Mesothelial cell of epicardium (in vitro differentiated cells): ENCODE measurements at regions not wholly inside any gene's neighbourhood (a gene's known extent, or its start where the extent isn't known, plus 50 kb on each side); places are given as distances from the start of the nearest gene placed in this dataset.

Experiments used
- DNase-seq, 2 experiments: peaks; one replicate each; pipeline ENCODE4 v3.0.0; 2021; ENCODE audit warnings: low spot score in 2 of 2; ENCODE audit not compliant: unreplicated experiment in 2 of 2
- H3K27ac Mint-ChIP-seq: 2 replicates; pipeline ENCODE4 v1.8.0; 2021; ENCODE audit warnings: mixed read lengths
- H3K27me3 Mint-ChIP-seq: 2 replicates; pipeline ENCODE4 v1.8.0; 2021; ENCODE audit warnings: low read depth, mixed read lengths
- H3K36me3 Mint-ChIP-seq: 2 replicates; pipeline ENCODE4 v1.8.0; 2021; ENCODE audit warnings: mixed read lengths
- H3K4me1 Mint-ChIP-seq: 2 replicates; pipeline ENCODE4 v1.8.0; 2021; ENCODE audit warnings: mixed read lengths
- H3K4me3 Mint-ChIP-seq: 2 replicates; pipeline ENCODE4 v1.8.0; 2021; ENCODE audit warnings: mild to moderate bottlenecking, moderate library complexity, mixed read lengths
- H3K9me3 Mint-ChIP-seq: 2 replicates; pipeline ENCODE4 v1.8.0; 2021; ENCODE audit warnings: mixed read lengths
- CTCF ChIP-seq: fragments of 200-600 bp; sonication (generic); IDR thresholded peaks from one replicate; pipeline ENCODE4 v1.5.0; 2021; ENCODE audit warnings: antibody characterized with exemption; ENCODE audit not compliant: unreplicated experiment

DNA sequence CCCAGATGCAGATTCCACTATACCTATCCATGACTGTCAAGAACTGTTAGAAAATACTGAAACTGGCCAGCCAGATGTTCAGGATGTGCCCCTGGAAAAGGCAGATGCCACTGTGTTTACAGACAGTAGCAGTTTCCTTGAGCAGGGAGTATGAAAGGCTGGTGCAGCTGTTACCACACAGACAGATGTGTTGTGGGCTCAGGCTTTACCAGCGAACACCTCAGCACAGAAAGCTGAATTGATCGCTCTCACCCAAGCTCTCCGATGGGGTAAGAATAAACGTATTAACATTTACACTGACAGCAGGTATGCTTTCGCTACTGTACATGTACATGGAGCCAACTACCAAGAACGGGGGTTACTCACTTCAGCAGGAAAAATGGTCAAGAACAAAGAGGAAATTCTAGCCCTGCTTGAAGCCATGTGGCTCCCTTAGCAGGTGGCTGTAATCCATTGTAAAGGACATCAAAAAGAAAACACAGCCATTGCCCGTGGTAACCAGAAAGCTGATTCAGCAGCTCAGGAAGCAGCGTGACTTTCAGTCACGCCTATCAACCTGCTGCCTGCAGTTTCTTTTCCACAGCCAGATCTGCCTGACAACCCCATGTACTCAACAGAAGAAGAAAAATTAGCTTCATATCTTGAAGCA, 459.7 kb upstream of the HTR1E start:
- no peak overlapping the region for H3K27ac Mint-ChIP-seq
- TF ChIP-seq CTCF, result no peak
- H3K4me1 Mint-ChIP-seq, result peaks cover 14% of the 10 kb centered on the region
- no peak overlapping the region for H3K4me3 Mint-ChIP-seq
- H3K36me3 Mint-ChIP-seq, result no peaks in the 10 kb centered on the region
- H3K9me3 Mint-ChIP-seq, result no peaks in the 10 kb centered on the region
- H3K27me3 Mint-ChIP-seq, result no peaks in the 10 kb centered on the region
- DNase-seq, result no peak

DNA sequence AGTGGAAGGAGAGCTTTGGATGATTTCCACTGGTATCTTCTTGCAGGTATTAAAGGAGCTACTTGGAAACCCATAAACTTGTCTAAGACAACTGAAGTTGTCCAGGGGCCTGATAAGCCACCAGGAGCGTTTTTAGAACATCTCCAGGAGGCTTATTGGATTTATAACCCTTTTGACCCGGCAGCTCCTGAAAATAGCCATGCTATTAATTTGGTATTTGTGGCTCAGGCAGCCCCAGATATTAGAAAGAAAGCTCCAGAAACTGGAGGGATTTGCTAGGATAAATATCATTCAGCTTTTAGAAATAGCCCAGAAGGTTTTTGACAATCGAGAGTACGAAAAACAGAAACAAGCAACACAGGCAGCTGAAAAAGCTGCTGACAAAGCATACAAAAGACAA, 461.0 kb upstream of the HTR1E start:
- Mint-ChIP-seq H3K27ac (no peak overlapping the region), H3K4me1 (peaks cover 22% of the 10 kb centered on the region), H3K36me3 (no peaks in the 10 kb centered on the region)

GRCh38 chr6:86474081-86474480, 463.2 kb upstream of the HTR1E start:
- no peak overlapping the region for H3K27ac Mint-ChIP-seq
- H3K27me3 Mint-ChIP-seq, result no peaks in the 10 kb centered on the region
- no peak for DNase-seq
- no peaks in the 10 kb centered on the region for H3K36me3 Mint-ChIP-seq
- TF ChIP-seq CTCF, result no peak
- no peak overlapping the region for H3K4me3 Mint-ChIP-seq
- H3K4me1 Mint-ChIP-seq, result peaks cover 19% of the 10 kb centered on the region
- H3K9me3 Mint-ChIP-seq, result no peaks in the 10 kb centered on the region

More for the DNA sequence above, 461.0 kb upstream of the HTR1E start:
- no peak for TF ChIP-seq CTCF
- Mint-ChIP-seq H3K27me3 (no peaks in the 10 kb centered on the region), H3K9me3 (no peaks in the 10 kb centered on the region), H3K4me3 (no peak overlapping the region)
- DNase-seq, result no peak

DNA sequence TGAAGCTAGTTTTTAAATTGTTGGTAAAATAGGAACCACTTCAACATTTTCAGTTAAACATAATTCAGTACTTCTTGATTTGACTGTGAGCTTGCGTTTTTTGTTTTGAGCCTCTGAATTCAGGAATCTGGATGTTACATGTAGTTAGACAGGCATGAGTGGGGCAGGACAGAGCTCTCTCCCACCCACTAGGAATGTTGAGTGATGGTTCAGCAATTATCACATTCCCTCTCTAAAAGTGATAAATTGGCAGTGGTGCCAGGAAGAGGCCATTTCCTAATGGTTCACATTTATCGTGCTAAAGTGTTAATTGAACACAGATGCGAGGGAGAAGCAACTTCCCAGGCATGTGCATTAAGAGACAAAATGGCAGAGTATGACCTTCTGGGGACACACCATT, 465.5 kb upstream of the HTR1E start:
- Mint-ChIP-seq H3K27me3 (no peaks in the 10 kb centered on the region), H3K36me3 (no peaks in the 10 kb centered on the region), H3K9me3 (peaks cover 8% of the 10 kb centered on the region), H3K27ac (no peak overlapping the region), H3K4me1 (peaks cover 16% of the 10 kb centered on the region), H3K4me3 (no peak overlapping the region)
- no peak for DNase-seq
- TF ChIP-seq CTCF, result no peak

DNA sequence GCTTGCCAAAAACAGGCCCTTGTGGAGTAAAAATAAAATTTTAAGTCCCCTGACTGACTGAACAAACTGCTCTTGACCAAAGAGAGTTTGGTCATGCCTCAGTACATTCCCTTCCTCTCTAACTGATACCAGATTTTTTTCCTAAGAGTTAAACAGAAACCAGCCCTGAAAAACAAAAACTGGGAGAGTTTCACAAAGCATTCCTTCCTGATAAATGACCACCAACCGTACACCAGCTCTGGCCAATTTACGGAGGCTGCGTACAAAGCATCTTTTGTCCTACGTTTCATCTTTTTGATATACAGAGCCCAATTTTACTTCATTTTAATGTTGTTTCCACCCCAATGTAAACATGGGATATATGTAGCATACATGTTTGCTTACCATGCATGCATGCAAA, 477.4 kb upstream of the HTR1E start:
- Mint-ChIP-seq H3K27ac (peak overlapping the region; percentile 71), H3K4me1 (peaks cover 9% of the 10 kb centered on the region), H3K4me3 (no peak overlapping the region), H3K9me3 (peaks cover 7% of the 10 kb centered on the region), H3K36me3 (no peaks in the 10 kb centered on the region), H3K27me3 (no peaks in the 10 kb centered on the region)
- no peak for TF ChIP-seq CTCF
- DNase-seq, result no peak

DNA sequence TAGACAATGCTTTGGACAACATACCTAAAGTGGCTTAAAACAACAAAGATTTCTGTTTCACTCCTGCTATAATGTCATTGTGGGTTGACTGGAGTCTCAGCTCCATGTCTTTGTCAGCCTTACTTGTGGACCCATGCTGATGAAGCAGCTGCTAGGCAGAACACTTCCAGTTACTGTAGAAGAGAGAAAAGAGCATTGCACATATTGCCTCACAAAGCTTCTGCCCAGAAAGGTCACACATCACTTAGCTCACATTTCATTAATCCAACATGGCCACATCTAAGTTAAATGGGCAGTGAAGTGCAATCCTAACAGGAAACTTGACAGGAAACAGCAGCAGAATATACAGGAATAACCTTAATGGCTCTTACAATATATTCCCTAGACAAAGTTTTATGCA, 480.5 kb upstream of the HTR1E start:
- no peak overlapping the region for H3K4me3 Mint-ChIP-seq
- no peak for TF ChIP-seq CTCF
- H3K27ac Mint-ChIP-seq, result no peak overlapping the region
- H3K9me3 Mint-ChIP-seq, result peaks cover 20% of the 10 kb centered on the region
- no peaks in the 10 kb centered on the region for H3K36me3 Mint-ChIP-seq
- no peaks in the 10 kb centered on the region for H3K27me3 Mint-ChIP-seq
- peaks cover 9% of the 10 kb centered on the region for H3K4me1 Mint-ChIP-seq
- no peak for DNase-seq
